Calu3 (cell line): ENCODE measurements at regions not wholly inside any gene's neighbourhood (a gene's known extent, or its start where the extent isn't known, plus 50 kb on each side); places are given as distances from the start of the nearest gene placed in this dataset.
"Not testable (repeated sequence)": the region's sequence is repeated elsewhere in the genome, so short reads cannot be mapped to it uniquely, and the experiment has no call there.

Experiments
- BruUV-seq: library from RNA; stranded (reverse); fragments of 400-500 nt; replicated peaks from 2 replicates; lab custom pipeline; 2021; lab: Mats Ljungman, UMichigan
- CTCF ChIA-PET: fragments of 300-600 bp; sonication (Branson Sonifier 250); formaldehyde crosslinking; loops from one replicate; lab custom pipeline; 2022; ENCODE audit warnings: antibody characterized with exemption; lab: Charles Lee
- DNase-seq: peaks from one replicate; pipeline ENCODE4 v3.0.0; 2022
- H3K27ac Mint-ChIP-seq: one replicate; pipeline ENCODE4 v1.8.0; 2022; ENCODE audit warnings: mixed read lengths; ENCODE audit not compliant: unreplicated experiment
- H3K27me3 Mint-ChIP-seq: one replicate; pipeline ENCODE4 v1.8.0; 2022; ENCODE audit warnings: mixed read lengths; ENCODE audit not compliant: unreplicated experiment
- H3K36me3 Mint-ChIP-seq: one replicate; pipeline ENCODE4 v1.8.0; 2022; ENCODE audit warnings: mild to moderate bottlenecking, moderate library complexity, mixed read lengths; ENCODE audit not compliant: insufficient read depth, unreplicated experiment
- H3K4me1 Mint-ChIP-seq: one replicate; pipeline ENCODE4 v1.8.0; 2022; ENCODE audit warnings: mild to moderate bottlenecking, low read depth, mixed read lengths; ENCODE audit not compliant: unreplicated experiment
- H3K4me3 Mint-ChIP-seq: one replicate; pipeline ENCODE4 v1.8.0; 2022; ENCODE audit warnings: mild to moderate bottlenecking, low read depth, moderate library complexity, mixed read lengths; ENCODE audit not compliant: unreplicated experiment
- H3K9me3 Mint-ChIP-seq: one replicate; pipeline ENCODE4 v1.8.0; 2022; ENCODE audit warnings: low read depth, mixed read lengths; ENCODE audit not compliant: unreplicated experiment
- intact Hi-C: fragments of 100-400 bp; cut with micrococcal nuclease; formaldehyde crosslinking; loops from one replicate; pipeline ENCODE4 v1.10.0; 2022; ENCODE audit not compliant: unreplicated experiment

DNA sequence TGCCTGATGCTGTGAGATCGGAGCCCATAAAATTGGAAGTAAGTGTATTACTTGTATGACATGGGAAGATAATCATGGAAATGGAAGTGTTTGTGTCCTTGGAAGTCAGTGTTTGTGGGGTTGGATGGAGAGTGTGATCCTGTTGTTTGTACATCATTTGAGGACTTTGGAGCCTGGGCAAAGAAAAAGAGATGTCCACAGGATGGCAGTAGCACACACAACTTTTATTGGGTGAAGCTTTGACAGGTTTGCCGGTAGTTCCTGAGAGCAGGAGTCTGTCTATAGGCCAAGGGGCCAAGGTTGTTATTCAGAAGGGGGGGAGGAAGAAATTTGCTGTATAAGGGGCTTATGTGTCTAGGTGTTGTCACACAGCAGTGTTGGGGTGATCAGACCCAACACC, 533.3 kb downstream of the RPIA start:
- H3K36me3 Mint-ChIP-seq, H3K9me3 Mint-ChIP-seq, H3K27me3 Mint-ChIP-seq, DNase-seq, intact Hi-C loops, CTCF ChIA-PET, H3K27ac Mint-ChIP-seq, BruUV-seq, H3K4me3 Mint-ChIP-seq, H3K4me1 Mint-ChIP-seq: not testable (repeated sequence)

DNA sequence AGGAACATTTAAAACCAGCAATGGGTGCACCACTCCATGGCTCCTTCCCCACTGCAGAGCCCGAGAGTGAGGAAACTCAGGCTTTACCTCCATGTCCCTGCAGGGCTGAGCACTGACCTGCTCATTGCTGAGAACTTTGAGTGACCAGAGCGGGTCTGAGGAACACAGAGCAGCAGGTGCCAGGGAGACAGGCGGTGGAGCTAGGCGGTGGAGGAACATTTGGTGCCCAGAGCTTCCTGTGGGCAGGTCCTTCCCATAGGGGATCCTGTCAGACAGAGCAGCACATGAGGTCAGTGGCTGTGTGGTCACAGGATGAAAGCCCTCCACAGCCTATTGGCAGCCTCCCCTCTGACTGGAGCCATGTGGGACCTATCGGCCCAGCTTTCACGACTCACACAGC, 538.5 kb downstream of the RPIA start:
- H3K4me3 Mint-ChIP-seq, BruUV-seq, CTCF ChIA-PET, H3K27ac Mint-ChIP-seq, intact Hi-C loops, H3K4me1 Mint-ChIP-seq, H3K27me3 Mint-ChIP-seq, DNase-seq, H3K36me3 Mint-ChIP-seq, H3K9me3 Mint-ChIP-seq: not testable (repeated sequence)

DNA sequence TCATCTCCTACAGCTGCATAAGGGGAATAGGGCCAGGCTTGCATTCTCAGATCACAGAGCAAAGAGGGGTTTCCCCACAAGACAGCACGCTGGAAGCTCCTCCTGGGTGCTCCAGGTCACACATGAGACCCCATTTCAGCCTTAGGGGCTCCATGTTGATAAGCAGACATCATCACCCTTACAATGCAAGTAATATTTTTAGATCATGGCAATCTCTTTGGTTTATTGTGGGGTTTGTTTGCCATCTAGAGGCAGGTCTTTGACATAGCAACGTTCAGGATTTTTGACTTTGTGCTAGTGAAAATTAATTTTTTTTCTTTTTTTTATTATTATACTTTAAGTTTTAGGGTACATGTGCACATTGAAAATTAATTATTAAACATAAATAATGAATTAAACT, 539.8 kb downstream of the RPIA start:
- DNase-seq, H3K27ac Mint-ChIP-seq, H3K9me3 Mint-ChIP-seq, CTCF ChIA-PET, H3K4me1 Mint-ChIP-seq, H3K27me3 Mint-ChIP-seq, BruUV-seq, H3K36me3 Mint-ChIP-seq, H3K4me3 Mint-ChIP-seq, intact Hi-C loops: not testable (repeated sequence)

DNA sequence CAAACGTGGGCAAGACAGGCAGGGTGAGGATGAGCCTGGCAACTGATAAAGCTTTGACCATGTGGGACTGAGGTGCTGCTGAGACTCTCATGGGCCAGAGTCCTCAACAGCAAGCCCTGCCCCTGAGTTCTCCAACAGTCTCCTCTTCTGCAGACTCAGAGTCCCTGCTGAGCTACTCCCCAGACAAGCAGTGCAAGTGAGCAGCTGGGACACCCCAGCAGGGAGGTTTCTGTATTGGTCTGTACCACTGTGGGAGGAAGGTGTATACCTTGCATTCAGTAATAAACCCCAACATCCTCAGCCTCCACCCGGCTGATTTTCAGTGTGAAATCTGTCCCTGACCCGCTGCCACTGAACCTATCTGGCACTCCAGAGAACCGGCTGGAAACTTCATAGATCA, 542.5 kb downstream of the RPIA start:
- intact Hi-C loops, H3K27ac Mint-ChIP-seq: not testable (repeated sequence)

DNA sequence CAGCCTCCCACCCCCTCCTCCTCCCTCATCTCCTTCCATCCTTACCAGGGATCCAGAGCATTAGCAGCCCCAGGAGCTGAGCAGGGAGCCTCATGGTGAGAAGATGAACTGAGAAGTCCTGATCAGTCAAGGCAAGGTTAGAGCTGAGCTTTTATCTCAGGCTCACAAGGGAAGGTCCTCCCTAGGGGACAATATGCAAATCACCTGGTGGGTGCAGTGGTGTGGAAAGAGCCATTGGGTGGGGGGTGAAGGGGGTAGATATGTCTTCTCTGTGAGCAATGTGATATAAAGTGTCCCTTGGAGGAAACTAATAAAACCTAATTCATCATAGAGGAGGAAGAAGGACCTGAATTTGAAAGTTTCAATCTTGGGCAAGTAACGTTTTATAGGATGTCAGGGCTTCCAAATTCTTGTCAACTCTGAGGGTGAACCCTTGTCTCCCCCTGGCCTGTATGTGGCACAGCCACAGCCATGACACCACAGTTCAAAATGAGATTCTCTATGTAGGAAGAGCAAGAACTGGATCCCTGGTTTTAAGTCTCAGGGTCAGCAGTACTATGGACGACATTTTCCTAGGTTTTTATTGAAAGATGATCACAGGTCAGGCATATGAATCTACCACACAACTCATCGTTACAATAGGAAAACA, 543.5 kb downstream of the RPIA start:
- H3K4me1 Mint-ChIP-seq, DNase-seq, H3K36me3 Mint-ChIP-seq, intact Hi-C loops, CTCF ChIA-PET, H3K4me3 Mint-ChIP-seq, BruUV-seq, H3K27ac Mint-ChIP-seq, H3K9me3 Mint-ChIP-seq, H3K27me3 Mint-ChIP-seq: not testable (repeated sequence)

More for the DNA sequence above, 542.5 kb downstream of the RPIA start:
- H3K4me3 Mint-ChIP-seq, H3K9me3 Mint-ChIP-seq, BruUV-seq, H3K36me3 Mint-ChIP-seq, H3K4me1 Mint-ChIP-seq, DNase-seq, H3K27me3 Mint-ChIP-seq, CTCF ChIA-PET: not testable (repeated sequence)

DNA sequence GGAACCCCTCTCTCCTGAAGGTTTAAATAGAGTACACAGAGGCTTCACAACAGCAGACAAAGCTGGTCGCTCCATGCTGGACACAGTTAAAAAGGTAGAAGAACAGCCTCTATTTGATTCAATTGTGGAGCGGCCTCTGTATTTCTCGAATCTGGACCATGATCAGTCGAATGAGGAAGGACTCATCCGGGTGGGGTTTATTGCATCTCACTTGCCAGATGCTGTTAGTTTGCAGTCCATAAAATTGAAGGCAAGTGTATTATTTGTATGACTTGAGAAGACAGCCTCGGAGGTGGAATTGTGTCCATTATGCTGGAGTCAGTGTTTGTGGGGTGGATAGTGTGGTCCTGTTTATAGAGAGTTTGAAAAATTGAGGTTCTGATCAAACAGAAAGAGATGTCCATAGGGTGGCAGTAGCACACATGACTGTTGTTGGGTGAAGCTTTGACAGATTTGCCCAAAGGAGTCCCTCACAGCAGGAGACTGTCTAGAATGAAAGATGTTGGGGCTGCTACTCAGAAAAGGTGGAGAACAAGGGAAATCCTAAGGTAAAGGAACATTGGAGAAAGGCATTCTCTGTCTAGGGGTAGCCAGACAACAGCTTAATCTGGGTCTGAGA, 545.5 kb downstream of the RPIA start:
- DNase-seq, BruUV-seq, H3K27me3 Mint-ChIP-seq, H3K4me3 Mint-ChIP-seq, H3K9me3 Mint-ChIP-seq, H3K36me3 Mint-ChIP-seq, H3K4me1 Mint-ChIP-seq, intact Hi-C loops, H3K27ac Mint-ChIP-seq, CTCF ChIA-PET: not testable (repeated sequence)

DNA sequence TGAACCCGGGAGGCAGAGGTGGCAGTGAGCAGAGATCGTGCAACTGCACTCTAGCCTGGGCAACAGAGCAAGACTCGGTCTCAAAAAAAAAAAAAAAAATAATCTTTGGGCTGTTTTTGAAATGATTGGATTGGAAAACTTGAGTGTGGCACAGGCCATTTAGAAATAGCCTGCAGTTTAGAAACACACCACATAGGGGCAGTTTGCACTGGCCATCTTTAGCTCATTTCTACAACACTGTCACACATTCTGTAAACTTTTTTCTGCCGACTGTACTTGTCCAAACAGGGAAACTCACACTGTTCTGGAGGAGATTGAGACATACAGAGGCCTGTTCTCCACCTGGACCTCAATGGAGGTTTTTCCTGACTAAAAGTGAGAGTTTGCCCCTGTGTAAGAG, 546.3 kb downstream of the RPIA start:
- BruUV-seq, intact Hi-C loops, CTCF ChIA-PET: not testable (repeated sequence)

DNA sequence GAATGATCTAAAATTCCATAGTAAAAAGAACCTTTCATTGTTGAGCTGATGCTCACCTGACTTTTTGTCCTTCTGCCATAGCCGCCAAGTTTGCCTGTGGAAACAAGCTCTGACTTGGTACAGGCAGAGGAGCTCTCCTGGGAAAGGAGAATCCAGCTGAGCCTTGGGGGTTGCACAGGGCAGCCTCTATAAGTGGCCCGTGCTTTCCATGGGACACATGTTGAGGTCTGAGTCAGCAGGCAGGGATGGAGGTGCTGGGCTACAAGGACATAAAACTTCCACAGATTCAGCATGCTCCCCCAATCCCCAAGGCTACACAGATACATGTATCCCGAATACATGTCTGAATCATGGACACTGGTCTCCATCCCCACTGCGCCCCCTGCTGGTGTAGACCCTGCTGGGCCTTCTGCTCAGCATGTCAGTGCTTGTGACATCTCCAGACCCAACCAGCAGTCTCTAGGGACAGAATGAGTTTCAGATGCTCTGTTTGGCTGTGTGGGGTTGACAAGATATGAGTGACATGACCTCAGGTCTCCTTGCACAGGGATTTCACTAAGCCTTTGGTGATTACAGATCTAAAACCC, 551.7 kb downstream of the RPIA start:
- H3K36me3 Mint-ChIP-seq, H3K4me1 Mint-ChIP-seq, H3K27ac Mint-ChIP-seq, intact Hi-C loops, H3K27me3 Mint-ChIP-seq, BruUV-seq, DNase-seq, CTCF ChIA-PET, H3K4me3 Mint-ChIP-seq, H3K9me3 Mint-ChIP-seq: not testable (repeated sequence)

More for the DNA sequence above, 546.3 kb downstream of the RPIA start:
- not testable (repeated sequence) for H3K4me3 Mint-ChIP-seq, H3K27ac Mint-ChIP-seq, H3K27me3 Mint-ChIP-seq, H3K9me3 Mint-ChIP-seq, DNase-seq, H3K36me3 Mint-ChIP-seq, H3K4me1 Mint-ChIP-seq

DNA sequence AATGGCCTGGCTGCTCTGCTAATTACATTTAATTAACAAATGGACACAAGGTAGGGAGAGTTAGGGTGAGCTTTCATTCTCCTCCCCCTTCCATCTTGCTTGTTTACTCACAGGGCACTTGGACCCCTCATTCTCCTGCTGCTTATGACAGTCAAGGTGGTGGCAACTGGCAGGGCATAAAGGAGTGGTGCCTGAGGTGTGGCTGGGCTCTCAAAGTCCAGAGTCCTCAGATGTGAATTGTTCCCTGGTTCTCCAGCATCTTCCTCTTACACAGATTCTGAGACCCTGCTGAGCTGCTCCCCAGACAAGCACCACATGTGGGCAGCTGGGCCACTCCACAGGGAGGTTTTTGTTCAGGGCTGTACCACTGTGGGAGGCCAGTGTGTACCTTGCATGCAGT, 552.9 kb downstream of the RPIA start:
- BruUV-seq, H3K27ac Mint-ChIP-seq, H3K9me3 Mint-ChIP-seq, CTCF ChIA-PET, intact Hi-C loops, H3K4me1 Mint-ChIP-seq, H3K4me3 Mint-ChIP-seq, DNase-seq, H3K27me3 Mint-ChIP-seq, H3K36me3 Mint-ChIP-seq: not testable (repeated sequence)

DNA sequence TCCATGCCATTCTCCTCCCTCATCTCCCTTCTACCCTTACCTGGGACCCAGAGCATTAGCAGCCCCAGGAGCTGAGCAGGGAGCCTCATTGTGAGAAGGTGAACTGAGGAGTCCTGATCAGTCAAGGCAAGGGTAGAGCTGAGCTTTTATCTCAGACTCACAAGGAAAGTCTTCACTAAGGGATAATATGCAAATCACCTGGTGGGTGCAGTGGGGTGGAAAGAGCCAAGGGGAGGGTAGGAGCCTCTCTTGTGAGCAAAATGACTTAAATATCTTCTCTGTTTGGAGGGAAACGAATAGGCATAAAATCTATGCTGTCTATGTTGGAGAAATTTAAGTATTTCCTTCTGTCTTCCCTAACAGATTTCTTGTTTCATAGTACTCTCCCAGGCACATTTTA, 554.0 kb downstream of the RPIA start:
- H3K4me1 Mint-ChIP-seq, H3K27me3 Mint-ChIP-seq, intact Hi-C loops, BruUV-seq, H3K4me3 Mint-ChIP-seq, H3K27ac Mint-ChIP-seq, DNase-seq, H3K9me3 Mint-ChIP-seq, CTCF ChIA-PET, H3K36me3 Mint-ChIP-seq: not testable (repeated sequence)
